Uterus (tissue), 3 donors: ENCODE measurements at regions not wholly inside any gene's neighbourhood (a gene's known extent, or its start where the extent isn't known, plus 50 kb on each side); places are given as distances from the start of the nearest gene placed in this dataset.

ENCODE experiments used
- DNase-seq, 2 donors: peaks; one replicate each; pipeline ENCODE4 v3.0.0-alpha.2; 2019 to 2020
- H3K27ac ChIP-seq, 2 donors: fragments of 200-600 bp; sonication (generic); 1 replicate in 1 of 2; 2 replicates in 1 of 2; pipeline ENCODE4 v1.5.1; 2016 to 2018
- H3K27me3 ChIP-seq, 2 donors: fragments of 200-600 bp; sonication (generic); one replicate each; pipeline ENCODE4 v1.5.1; 2018 to 2019; ENCODE audit warnings: control low read depth in 1 of 2
- H3K36me3 ChIP-seq, 2 donors: fragments of 200-600 bp; sonication (generic); one replicate each; pipeline ENCODE4 v1.5.1; 2019; ENCODE audit warnings: control low read depth in 1 of 2
- H3K4me1 ChIP-seq, 2 donors: fragments of 200-600 bp; sonication (generic); one replicate each; pipeline ENCODE4 v1.5.1; 2018 to 2019; ENCODE audit warnings: control low read depth in 1 of 2
- H3K4me3 ChIP-seq, 2 donors: fragments of 200-600 bp; sonication (generic); 1 replicate in 1 of 2; 2 replicates in 1 of 2; pipeline ENCODE4 v1.5.1; 2018 to 2019; ENCODE audit warnings: mild to moderate bottlenecking in 1 of 2
- H3K9me3 ChIP-seq, 2 donors: fragments of 200-600 bp; sonication (generic); one replicate each; pipeline ENCODE4 v1.5.1; 2019; ENCODE audit warnings: control low read depth in 1 of 2
- POLR2A ChIP-seq, 2 donors: fragments of 450-650 bp; IDR thresholded peaks; one replicate each; pipeline ENCODE4 v1.6.1; 2016; ENCODE audit warnings: antibody characterized with exemption in 2 of 2, mild to moderate bottlenecking in 1 of 2, moderate library complexity in 1 of 2
- intact Hi-C: fragments of 100-400 bp; cut with DNase I; formaldehyde crosslinking; loops from one replicate; pipeline ENCODE4 v1.15.1; 2023; ENCODE audit warnings: low total_unique reads
- TF ChIP-seq, protein P1 (sequence below), 4 experiments: fragments of 200-600 bp in 2 of 4; fragments of 450-650 bp in 2 of 4; sonication (generic) in 2 of 4; IDR thresholded peaks; one replicate each; pipeline ENCODE4 v1.5.1; 2016 to 2019; ENCODE audit warnings: antibody characterized with exemption in 4 of 4, mild to moderate bottlenecking in 2 of 4, moderate library complexity in 1 of 4
- donor health status: DM: yes; HTN: yes; CAD: no.

DNA sequence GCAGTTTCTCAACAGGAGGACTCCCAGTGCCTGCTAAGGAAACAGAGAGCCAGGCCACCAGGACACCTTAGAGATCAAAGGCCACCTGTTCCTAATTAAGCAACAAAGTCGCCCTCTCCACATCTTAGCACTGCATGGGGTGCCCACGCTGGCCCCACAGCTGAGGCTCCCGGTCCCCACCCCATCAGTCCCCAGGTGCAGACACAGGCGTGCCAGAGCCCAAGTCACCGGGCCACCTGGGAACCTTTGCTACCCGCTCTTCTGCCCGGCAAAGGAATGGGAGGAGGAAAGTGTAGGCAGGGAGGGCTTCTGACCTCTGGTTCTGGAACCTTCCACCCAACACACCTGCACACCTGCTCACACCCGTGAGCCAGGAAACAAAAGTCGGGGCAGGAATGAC, 85.5 kb upstream of the PRR5 start:
- DNase-seq = no peak
- H3K36me3 ChIP-seq = no peaks in the 10 kb centered on the region
- H3K27me3 ChIP-seq = peaks cover 3 to 5% of the 10 kb centered on the region in 2 donors
- no peak overlapping the region for H3K4me3 ChIP-seq
- peaks cover 0 to 6% of the 10 kb centered on the region in 2 donors for H3K4me1 ChIP-seq
- no peak overlapping the region for H3K27ac ChIP-seq
- H3K9me3 ChIP-seq = peaks cover 0 to 9% of the 10 kb centered on the region in 2 donors
- intact Hi-C loops = no loop called here
- TF ChIP-seq, protein P1, sequence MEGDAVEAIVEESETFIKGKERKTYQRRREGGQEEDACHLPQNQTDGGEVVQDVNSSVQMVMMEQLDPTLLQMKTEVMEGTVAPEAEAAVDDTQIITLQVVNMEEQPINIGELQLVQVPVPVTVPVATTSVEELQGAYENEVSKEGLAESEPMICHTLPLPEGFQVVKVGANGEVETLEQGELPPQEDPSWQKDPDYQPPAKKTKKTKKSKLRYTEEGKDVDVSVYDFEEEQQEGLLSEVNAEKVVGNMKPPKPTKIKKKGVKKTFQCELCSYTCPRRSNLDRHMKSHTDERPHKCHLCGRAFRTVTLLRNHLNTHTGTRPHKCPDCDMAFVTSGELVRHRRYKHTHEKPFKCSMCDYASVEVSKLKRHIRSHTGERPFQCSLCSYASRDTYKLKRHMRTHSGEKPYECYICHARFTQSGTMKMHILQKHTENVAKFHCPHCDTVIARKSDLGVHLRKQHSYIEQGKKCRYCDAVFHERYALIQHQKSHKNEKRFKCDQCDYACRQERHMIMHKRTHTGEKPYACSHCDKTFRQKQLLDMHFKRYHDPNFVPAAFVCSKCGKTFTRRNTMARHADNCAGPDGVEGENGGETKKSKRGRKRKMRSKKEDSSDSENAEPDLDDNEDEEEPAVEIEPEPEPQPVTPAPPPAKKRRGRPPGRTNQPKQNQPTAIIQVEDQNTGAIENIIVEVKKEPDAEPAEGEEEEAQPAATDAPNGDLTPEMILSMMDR (IDR thresholded peaks at IDR 0.05) = no peak
- TF ChIP-seq POLR2A (IDR thresholded peaks at IDR 0.05) = no peak

DNA sequence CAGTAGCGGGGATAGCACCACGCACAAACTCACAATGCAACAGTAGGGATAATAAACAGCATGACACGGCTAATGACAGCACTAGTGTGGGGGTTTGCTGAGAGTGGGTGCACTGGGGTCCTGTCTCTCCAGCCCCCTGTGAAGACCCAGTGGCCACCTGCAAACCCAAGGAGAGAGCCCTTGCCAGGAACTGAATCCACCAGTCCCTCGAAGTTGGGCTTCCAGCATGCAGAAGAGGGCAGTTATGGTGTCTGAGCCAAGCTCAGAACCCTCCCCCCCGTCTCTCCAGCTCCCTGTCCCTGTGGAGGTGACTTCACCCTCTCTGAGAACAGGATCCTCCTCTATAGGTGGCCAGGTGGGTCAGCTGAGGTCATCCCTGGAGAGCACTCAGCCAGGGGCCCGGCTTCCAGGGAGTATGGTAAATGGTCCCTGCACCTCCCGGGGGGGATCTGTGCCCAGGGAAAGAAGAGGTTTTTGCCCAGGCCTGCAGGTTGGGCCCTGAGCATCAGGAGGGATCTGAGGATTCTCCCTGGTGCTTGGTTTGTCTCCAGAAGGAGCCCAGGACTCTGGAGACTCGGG, 86.3 kb upstream of the PRR5 start:
- Histone ChIP-seq H3K4me1 (peaks cover 0 to 6% of the 10 kb centered on the region in 2 donors), H3K4me3 (no peak overlapping the region), H3K27me3 (peaks cover 3 to 5% of the 10 kb centered on the region in 2 donors), H3K36me3 (no peaks in the 10 kb centered on the region), H3K9me3 (peaks cover 0 to 13% of the 10 kb centered on the region in 2 donors), H3K27ac (no peak overlapping the region)
- no peak for TF ChIP-seq POLR2A (IDR thresholded peaks at IDR 0.05)
- TF ChIP-seq, protein P1 (IDR thresholded peaks at IDR 0.05) = no peak
- no peak for DNase-seq
- intact Hi-C loops = no loop called here

DNA sequence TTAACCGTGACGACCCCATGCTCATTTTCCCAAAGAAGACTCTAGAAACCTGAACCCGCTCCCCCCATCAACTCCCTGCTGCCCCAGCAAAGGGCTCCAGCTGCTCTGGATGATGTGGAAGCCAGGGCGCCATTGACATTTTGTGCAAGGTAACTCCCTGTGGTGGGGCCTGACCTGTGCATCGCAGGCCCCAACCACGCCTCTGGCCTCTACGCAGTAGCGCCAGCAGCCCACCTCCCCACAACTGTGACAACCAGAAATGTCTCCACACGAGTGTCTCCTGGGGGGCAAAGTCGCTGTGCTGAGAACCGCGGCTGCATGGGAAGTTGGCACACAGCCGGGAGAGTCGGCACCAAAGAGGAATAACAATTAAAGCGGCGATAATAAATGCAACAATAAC, 86.9 kb upstream of the PRR5 start:
- Histone ChIP-seq H3K27me3 (peaks cover 3% of the 10 kb centered on the region in 2 donors), H3K36me3 (no peaks in the 10 kb centered on the region), H3K4me3 (no peak overlapping the region), H3K4me1 (peaks cover 0 to 2% of the 10 kb centered on the region in 2 donors), H3K9me3 (peaks cover 0 to 13% of the 10 kb centered on the region in 2 donors), H3K27ac (no peak overlapping the region)
- no peak for TF ChIP-seq POLR2A (IDR thresholded peaks at IDR 0.05)
- TF ChIP-seq, protein P1 (IDR thresholded peaks at IDR 0.05) = no peak
- no peak for DNase-seq
- intact Hi-C loops = no loop called here

DNA sequence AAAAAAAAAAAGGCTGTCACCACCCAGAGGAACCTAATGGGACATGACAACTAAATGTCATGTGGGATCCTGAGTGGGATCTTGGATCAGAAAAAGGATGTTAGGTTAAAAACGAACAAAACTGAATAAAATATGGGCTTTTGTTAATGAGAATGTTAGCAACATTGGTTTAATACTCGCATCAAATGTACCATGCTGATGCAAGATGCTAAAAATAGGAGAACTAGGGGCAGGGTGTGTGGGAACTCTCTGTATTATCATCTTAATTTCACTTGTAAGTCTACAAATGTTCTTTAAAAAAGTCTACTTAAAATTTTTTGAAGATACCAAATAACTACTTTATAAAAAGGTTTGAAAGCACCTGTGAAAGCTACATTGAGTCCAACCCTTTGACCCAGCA, 88.8 kb upstream of the PRR5 start:
- TF ChIP-seq, protein P1 (IDR thresholded peaks at IDR 0.05) = no peak
- no peak for DNase-seq
- intact Hi-C loops = no loop called here
- H3K4me1 ChIP-seq = no peaks in the 10 kb centered on the region
- H3K36me3 ChIP-seq = no peaks in the 10 kb centered on the region
- H3K9me3 ChIP-seq = peaks cover 0 to 13% of the 10 kb centered on the region in 2 donors
- H3K4me3 ChIP-seq = no peak overlapping the region
- H3K27me3 ChIP-seq = no peaks in the 10 kb centered on the region
- no peak overlapping the region for H3K27ac ChIP-seq

DNA sequence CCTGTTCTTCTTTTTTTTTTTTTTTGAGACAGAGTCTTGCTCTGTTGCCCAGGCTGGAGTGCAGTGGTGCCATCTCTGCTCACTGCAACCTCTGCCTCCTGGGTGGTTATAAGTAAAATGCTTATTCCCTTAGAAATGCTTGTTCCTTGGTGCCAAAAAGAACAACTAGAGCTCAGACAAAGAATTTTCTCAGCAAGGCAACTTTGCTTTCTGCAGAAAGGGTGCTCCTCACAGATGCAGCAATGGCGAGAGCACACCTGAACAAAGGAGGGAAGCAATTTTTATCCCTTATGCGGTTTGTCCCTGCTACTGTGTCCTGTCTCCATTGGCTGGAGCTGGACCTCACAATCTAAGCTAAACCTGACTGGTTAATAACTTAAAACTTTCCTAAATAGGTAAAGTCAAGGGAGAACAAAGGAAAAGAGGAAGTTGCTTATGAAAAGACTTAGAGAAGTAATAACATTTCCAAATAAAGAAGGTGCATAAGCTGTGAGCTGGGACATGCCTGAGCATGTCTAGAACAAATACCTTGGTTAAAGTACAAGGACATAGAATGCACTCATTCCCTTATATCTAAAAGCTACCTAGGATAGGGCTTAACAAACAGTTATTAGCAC, 90.0 kb upstream of the PRR5 start:
- H3K4me3 ChIP-seq = no peak overlapping the region
- no peak for DNase-seq
- H3K27me3 ChIP-seq = no peaks in the 10 kb centered on the region
- intact Hi-C loops = no loop called here
- TF ChIP-seq, protein P1 (IDR thresholded peaks at IDR 0.05) = no peak
- no peak for TF ChIP-seq POLR2A (IDR thresholded peaks at IDR 0.05)
- H3K36me3 ChIP-seq = no peaks in the 10 kb centered on the region
- H3K4me1 ChIP-seq = no peaks in the 10 kb centered on the region
- H3K27ac ChIP-seq = no peak overlapping the region
- peaks cover 0 to 13% of the 10 kb centered on the region in 2 donors for H3K9me3 ChIP-seq
